ENCODE measurements at regions not wholly inside any gene's neighbourhood (a gene's known extent, or its start where the extent isn't known, plus 50 kb on each side); places are given as distances from the start of the nearest gene placed in this dataset.
A peak's percentile ranks its signal among the peaks of the same experiment; 100 is the strongest.

GRCh38 chr2:194095359-194095758, 1561.7 kb upstream of the SLC39A10 start:
- BruUV-seq (replicated peaks) = no TSS peak
- FAIRE-seq = no peak
- POLR2A ChIA-PET = no interaction called here

GRCh38 chr2:194090251-194090905, 1566.6 kb upstream of the SLC39A10 start:
- in situ Hi-C loops (cut with MboI) = no loop called here
- no peak for FAIRE-seq
- RAD21 ChIA-PET (ENCODE audit: unreplicated experiment) = no interaction called here

More at GRCh38 chr2:194095359-194095758, 1561.7 kb upstream of the SLC39A10 start:
- RAD21 ChIA-PET (ENCODE audit: unreplicated experiment) = no interaction called here
- no peak overlapping the region for H3K9ac ChIP-seq (ENCODE audit: control insufficient read depth, insufficient read depth, low read length)
- H3K36me3 ChIP-seq (ENCODE audit: control insufficient read depth in 2 of 2, insufficient read depth in 2 of 2, low read length in 1 of 2) = no peaks in the 10 kb centered on the region
- no peaks in the 10 kb centered on the region; the same call in 2 of the 3 replicates for H3K9me3 ChIP-seq (replicated peaks; ENCODE audit: control insufficient read depth, insufficient read depth, low read length)
- no peak overlapping the region for H3K4me3 ChIP-seq
- TF ChIP-seq SKIL (IDR thresholded peaks at IDR 0.05; ENCODE audit: low read depth, poor library complexity, severe bottlenecking) (no peak), ATF7 (IDR thresholded peaks at IDR 0.05; ENCODE audit: low read depth) (peak; percentile 57; the same call in 1 of the 2 replicates)
- no peak overlapping the region for H3K4me2 ChIP-seq (ENCODE audit: control insufficient read depth, insufficient read depth)
- H3K79me2 ChIP-seq (ENCODE audit: control insufficient read depth, insufficient read depth, low read length) = no peaks in the 10 kb centered on the region
- CTCF ChIA-PET = no interaction called here
- intact Hi-C loops (cut with micrococcal nuclease; ENCODE audit: unreplicated experiment) = no loop called here
- 6% methylated on average over 1 of the region's 1 CpG for WGBS (ENCODE audit: insufficient coverage, insufficient replicate concordance, low lambda C conversion rate, missing lambda C conversion rate)
- in situ Hi-C loops (cut with MboI) = no loop called here
- SMC1A ChIA-PET (ENCODE audit: uncharacterized antibody, unreplicated experiment) = no interaction called here
- H3K4me1 ChIP-seq (ENCODE audit: control insufficient read depth, insufficient read depth, low read length) = no peaks in the 10 kb centered on the region
- no peak overlapping the region for H3K27ac ChIP-seq (ENCODE audit: control insufficient read depth, insufficient read depth)
- H2AFZ ChIP-seq (ENCODE audit: control insufficient read depth, low read depth, low read length) = no peak overlapping the region
- no peaks in the 10 kb centered on the region for H3K27me3 ChIP-seq (replicated peaks in 1 of 2; ENCODE audit: control insufficient read depth in 2 of 2, insufficient read depth in 2 of 2, low read length in 1 of 2)
- DNase-seq (ENCODE audit: low read depth, low spot score) (no peak), ATAC-seq (peak; percentile 37; the same call in 2 of the 3 replicates)
- H4K20me1 ChIP-seq (ENCODE audit: control insufficient read depth, insufficient read depth) = no peaks in the 10 kb centered on the region

More at GRCh38 chr2:194090251-194090905, 1566.6 kb upstream of the SLC39A10 start:
- Histone ChIP-seq H3K9ac (ENCODE audit: control insufficient read depth, insufficient read depth, low read length) (no peak overlapping the region), H3K4me3 (no peak overlapping the region), H2AFZ (ENCODE audit: control insufficient read depth, low read depth, low read length) (no peak overlapping the region), H3K27me3 (replicated peaks in 1 of 2; ENCODE audit: control insufficient read depth in 2 of 2, insufficient read depth in 2 of 2, low read length in 1 of 2) (no peaks in the 10 kb centered on the region), H3K36me3 (ENCODE audit: control insufficient read depth in 2 of 2, insufficient read depth in 2 of 2, low read length in 1 of 2) (no peaks in the 10 kb centered on the region), H3K9me3 (replicated peaks; ENCODE audit: control insufficient read depth, insufficient read depth, low read length) (no peaks in the 10 kb centered on the region; the same call in 2 of the 3 replicates), H3K4me2 (ENCODE audit: control insufficient read depth, insufficient read depth) (no peak overlapping the region), H3K79me2 (ENCODE audit: control insufficient read depth, insufficient read depth, low read length) (no peaks in the 10 kb centered on the region), H3K27ac (ENCODE audit: control insufficient read depth, insufficient read depth) (no peak overlapping the region), H4K20me1 (ENCODE audit: control insufficient read depth, insufficient read depth) (no peaks in the 10 kb centered on the region), H3K4me1 (ENCODE audit: control insufficient read depth, insufficient read depth, low read length) (no peaks in the 10 kb centered on the region)
- SMC1A ChIA-PET (ENCODE audit: uncharacterized antibody, unreplicated experiment) = interaction anchor here (1.2 kb wide), 1 partner anchor 15 kb away, joined by 3 read pairs; no protein-coding TSS in a partner anchor
- 73% methylated on average over 32 of the region's 32 CpGs for WGBS (ENCODE audit: insufficient coverage, insufficient replicate concordance, low lambda C conversion rate, missing lambda C conversion rate)
- POLR2A ChIA-PET = no interaction called here
- no peak for ATAC-seq
- no peak for TF ChIP-seq TCF3 (IDR thresholded peaks at IDR 0.05; ENCODE audit: borderline replicate concordance, insufficient read depth, low read depth, low read length)
- TF ChIP-seq BCLAF1 (IDR thresholded peaks at IDR 0.05) = no peak
- no peak for TF ChIP-seq TCF12 (IDR thresholded peaks at IDR 0.05; ENCODE audit: low read depth, low read length)
- TF ChIP-seq SREBF2 (IDR thresholded peaks at IDR 0.05; ENCODE audit: low read length) = no peak
- no peak for TF ChIP-seq MTA2 (IDR thresholded peaks at IDR 0.05; ENCODE audit: low read depth)
- TF ChIP-seq NFIC (IDR thresholded peaks at IDR 0.05; ENCODE audit: low read depth, low read length) = no peak
- no peak for TF ChIP-seq GATAD2B (conservative IDR thresholded peaks at IDR 0.05; ENCODE audit: low read depth)
- no peak for TF ChIP-seq ATF7 (IDR thresholded peaks at IDR 0.05; ENCODE audit: low read depth)
- no TSS peak for BruUV-seq (replicated peaks)
- intact Hi-C loops (cut with micrococcal nuclease; ENCODE audit: unreplicated experiment) = no loop called here
- CTCF ChIA-PET = no interaction called here
- no peak for DNase-seq (ENCODE audit: low read depth, low spot score)

All from GM12878 (cell line).